ENCODE measurements at regions not wholly inside any gene's neighbourhood (a gene's known extent, or its start where the extent isn't known, plus 50 kb on each side); places are given as distances from the start of the nearest gene placed in this dataset.
"Not testable (repeated sequence)": the region's sequence is repeated elsewhere in the genome, so short reads cannot be mapped to it uniquely, and the experiment has no call there.

DNA sequence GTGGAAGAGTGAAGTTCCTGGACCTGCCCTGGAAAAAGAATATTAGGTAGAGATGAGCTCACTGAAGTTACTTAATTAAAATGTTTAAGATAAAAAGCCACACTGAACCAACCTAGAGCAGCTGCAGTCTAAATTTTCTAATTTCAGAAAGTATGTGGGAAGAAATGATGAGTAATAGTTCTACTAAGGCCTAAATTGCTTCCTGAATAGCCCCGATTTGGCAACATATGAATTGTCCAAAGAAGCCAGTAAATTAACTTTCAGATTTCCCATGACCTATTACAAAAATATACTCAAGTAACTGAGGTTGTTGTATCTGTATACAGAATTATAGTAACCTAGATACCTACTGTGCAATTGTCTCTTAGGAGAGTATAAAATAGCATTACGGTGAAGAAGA is 312.6 kb downstream of the IPMK start:
- no peak for DNase-seq

DNA sequence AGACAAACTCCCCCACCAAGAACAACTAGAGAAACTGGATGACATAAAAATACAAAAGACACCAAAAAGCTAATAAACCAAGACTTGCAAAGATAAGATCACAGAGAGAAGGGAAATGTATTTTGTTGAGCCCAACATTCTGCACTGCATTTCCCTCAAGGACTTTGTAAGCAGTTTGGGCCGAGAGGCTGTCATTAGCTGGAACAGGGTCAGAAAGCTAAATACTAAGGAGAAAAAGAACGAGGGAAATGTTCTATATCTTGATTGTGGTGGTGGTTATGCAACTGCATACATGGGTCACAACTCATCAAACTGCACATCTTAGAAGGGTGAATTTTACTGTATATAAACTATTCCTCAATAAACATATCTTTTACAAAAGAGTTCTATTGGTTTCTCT is 315.0 kb downstream of the IPMK start:
- no peak for DNase-seq

DNA sequence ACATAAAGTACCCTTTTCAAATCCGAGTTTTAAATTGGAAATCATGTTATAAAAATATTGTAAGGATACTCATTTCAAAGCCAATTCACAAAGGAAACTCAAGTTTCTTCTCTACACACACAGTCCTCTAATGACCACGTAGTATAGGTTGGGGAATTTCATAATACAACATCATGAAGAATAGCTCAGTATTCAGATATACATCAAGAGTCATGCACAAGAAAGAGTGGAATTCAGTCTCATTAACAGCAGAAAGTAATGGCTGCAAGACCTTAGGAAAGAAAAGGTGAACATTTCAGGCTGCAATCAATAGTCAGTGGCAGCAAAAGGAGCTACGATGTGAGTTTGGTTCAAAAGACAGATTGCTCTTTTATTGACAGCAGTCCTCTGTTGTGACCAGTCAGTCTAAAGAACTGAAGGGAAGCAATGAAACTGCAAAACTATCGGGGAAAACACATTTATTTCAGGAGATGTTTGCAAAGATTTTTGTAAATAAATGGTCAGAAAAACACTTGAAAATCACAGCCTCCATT is 317.2 kb downstream of the IPMK start:
- DNase-seq = no peak

DNA sequence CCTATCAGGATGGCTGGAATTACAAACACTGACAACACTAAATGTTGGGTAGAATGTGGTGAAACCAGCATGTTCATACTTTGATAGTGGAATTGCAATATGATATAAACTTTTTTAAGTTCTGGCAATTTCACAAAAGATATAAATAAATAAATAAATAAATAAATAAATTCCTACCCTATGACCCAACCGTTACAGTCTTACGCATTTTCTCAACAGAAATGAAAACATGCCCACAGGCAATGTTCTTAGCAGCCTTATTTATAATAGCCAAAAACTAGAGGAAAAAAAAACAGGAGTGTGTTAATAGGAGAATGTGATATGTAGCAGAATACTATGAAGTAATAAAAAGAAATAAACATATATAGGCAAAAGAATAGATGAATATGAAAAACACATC is 318.9 kb downstream of the IPMK start:
- DNase-seq = no peak

DNA sequence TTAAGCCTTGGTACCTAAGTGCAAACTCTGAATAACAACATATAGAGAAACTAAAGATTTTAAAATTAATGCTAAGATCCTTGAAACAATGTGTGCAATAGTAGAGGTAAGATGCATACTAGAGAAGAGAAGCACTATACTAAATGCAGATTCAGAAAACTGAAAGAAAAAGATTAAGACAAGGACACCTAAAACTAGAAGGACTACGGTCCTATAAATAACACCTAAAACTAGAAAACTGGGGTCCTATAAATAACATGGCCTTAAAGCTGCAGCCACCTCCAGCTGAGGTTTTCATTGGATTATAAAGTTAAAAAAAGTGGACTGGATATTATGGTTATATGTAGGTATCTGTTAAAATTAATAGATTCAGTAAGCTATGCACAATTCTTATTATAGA is 320.9 kb downstream of the IPMK start:
- DNase-seq = no peak

DNA sequence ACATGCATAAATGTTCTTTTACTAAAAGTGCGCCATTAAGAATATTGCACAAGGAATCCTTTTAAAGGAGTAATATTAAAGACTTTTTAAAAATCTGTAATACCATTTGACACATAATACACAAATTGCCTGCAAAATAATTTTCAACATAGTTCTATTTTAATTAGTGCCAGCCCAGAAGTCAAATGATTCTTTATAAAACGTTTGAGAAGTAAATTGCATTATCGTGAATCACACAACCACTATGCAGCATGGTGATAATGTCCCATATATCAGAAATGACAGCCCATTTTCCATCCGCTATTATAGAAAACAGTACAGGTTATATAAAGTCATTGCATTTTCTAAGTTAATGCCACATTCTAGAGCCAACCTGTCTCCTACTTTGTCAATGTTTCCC is 324.0 kb downstream of the IPMK start:
- DNase-seq = no peak

DNA sequence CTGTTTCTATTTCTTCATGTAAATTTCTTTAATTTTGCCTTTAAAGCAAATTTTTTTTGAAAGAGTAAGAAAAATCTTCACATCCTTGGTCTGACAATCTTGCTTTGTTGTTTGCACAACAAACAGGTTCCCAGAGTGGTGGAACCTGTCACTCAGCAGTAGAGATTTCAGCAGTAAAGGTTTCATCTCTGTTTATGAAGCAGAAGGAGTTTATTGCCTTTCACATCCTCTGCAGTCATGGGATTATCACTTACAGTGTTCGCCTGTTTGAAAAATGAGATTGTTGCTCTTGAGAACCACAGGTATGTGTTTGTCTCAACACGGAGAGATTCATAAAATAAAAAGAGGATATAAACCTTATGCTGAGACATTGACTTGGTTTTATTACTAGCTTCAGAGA is 342.6 kb downstream of the IPMK start:
- no peak for DNase-seq

DNA sequence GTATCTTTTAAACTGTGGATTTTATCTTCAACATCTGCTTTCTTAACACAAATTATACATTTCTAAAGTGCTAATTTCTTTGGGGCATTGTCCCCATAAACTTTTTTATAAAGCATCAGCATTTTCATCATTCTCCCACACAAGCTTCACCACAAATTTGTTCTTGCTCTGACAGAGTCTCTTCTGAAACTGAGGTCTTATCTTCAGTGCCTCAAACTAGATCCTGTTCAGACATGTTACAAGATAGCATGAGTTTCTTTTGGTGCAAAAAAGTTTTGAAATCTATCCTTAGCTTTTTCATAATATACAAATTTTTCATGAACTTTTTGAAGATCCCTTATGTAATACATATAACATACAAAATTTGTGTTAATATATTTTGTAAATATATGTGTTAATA is 346.6 kb downstream of the IPMK start:
- DNase-seq = no peak

DNA sequence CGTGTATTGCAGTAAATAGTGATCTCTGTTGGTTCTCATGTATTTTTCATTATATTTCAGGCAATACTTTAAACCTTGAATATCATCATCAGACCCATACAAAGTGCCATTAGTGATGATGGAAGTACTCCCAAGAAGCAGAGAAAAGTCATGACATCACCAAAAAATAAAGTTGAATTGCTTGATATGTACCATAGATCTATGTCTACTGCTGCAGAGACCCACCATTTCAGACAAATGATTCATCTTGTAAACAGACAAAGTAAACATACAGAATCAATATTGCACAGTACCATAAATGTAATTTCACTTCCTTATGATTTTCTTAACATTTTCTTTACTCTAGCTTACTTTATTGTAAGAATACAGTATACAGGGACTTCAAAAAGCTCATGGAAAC is 347.8 kb downstream of the IPMK start:
- no peak for DNase-seq

DNA sequence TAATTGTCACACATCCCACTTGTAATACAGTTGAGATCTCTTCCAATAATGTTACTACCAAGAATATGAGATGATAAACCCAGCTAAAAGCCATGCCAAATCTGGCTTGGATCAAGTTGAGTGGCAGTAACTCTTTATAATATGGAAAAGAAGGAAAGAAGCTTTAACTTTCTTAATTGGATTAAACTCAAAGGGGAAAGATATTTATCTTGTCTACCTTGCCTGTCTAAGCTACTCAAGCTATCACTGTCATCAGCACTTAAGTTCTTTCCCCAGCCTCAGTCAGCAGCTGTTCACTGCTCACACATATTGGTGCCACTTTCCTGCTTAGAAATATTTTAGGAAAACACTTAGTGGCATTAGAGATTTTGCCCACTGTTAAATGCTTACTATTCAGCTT is 350.7 kb downstream of the IPMK start:
- DNase-seq = no peak

DNA sequence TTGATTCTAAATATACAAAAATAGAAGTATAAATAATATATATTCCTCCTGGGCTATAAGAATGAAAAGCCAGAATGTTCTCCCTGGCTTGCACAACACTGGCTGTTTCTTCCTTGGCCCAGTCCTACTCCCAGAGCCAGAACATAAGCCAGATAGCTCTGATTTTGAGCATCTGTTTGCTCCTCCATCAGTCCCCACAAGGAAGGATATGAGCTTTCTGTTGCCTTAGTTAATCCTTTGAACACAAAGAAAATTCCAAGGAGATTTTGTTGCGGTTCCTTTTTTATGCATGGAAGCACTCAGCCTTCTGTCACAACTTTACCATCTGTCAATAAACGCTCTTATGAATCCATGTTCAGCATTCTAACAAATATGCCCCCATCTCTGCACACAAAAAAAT is 361.8 kb downstream of the IPMK start:
- no peak for DNase-seq

DNA sequence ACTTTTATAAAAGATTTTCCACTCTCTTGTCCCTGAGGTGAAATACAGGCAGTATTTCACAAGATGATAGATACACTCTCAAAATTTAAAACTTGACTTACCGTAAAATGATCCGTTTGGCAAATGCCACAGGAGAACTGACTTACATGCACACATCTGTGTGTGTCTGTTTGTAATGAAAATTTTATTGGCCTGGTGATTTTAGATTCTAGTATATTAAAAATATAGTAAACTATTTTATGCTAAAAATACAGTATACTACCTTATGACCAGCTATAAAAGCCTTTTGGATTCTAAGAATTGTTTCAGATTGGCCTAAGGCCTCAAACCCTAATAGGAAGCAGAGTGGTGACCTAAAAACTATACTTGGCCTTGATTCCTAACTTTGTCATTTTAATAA is 362.7 kb downstream of the IPMK start:
- no peak for DNase-seq

DNA sequence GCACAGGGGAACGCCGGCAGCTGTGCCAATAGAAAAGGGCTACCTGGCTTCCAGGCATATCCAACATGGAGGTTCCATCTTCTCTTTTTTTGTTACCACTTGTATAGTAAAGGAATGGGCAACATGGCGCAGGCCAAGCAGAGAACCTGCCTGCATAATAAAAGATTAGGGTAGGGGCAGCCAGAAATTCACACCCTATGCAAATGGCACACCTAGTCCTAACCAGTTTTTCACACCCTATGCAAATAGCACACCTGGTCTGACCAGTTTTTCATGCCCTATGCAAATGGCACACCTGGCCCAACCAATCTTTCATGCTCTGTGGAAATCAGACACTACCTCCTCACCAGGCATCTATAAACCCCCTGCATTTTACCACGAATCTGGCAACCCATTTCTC is 369.5 kb downstream of the IPMK start:
- no peak for DNase-seq

DNA sequence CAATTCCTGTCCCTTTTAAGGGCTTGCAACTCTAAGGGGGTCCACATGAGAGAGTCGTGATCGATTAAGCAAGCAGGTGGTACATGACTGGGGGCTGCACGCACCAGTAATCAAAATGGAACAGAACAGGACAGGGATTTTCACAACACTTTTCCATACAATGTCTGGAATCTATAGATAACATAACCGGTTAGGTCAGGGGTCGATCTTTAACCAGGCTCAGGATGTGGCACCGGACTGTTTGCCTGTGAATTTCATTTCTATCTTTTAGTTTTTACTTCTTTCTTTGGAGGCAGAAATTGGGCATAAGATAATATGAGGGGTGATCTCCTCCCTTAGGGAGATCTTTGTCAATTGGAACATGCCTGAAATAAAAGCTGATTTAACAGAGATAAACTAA is 370.1 kb downstream of the IPMK start:
- DNase-seq = no peak

DNA sequence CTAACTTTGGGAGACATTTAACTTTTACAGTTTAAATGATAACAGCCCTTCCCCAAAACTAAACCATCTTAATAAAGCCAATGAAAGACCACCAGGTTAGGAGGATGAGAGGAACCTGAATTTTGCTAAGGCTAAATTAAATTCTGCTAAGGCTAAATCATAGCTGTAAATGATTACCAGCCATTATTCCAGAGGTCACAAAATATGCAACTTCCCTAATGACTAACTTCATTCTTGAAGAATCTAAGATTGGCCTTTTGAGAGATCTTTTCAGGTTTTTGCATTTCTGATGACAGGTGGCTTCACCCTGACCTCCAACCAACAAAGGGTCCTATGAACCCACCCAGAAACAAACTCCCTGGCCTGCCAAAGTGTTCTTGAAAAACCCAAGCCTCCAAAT is 373.3 kb downstream of the IPMK start:
- no peak for DNase-seq

DNA sequence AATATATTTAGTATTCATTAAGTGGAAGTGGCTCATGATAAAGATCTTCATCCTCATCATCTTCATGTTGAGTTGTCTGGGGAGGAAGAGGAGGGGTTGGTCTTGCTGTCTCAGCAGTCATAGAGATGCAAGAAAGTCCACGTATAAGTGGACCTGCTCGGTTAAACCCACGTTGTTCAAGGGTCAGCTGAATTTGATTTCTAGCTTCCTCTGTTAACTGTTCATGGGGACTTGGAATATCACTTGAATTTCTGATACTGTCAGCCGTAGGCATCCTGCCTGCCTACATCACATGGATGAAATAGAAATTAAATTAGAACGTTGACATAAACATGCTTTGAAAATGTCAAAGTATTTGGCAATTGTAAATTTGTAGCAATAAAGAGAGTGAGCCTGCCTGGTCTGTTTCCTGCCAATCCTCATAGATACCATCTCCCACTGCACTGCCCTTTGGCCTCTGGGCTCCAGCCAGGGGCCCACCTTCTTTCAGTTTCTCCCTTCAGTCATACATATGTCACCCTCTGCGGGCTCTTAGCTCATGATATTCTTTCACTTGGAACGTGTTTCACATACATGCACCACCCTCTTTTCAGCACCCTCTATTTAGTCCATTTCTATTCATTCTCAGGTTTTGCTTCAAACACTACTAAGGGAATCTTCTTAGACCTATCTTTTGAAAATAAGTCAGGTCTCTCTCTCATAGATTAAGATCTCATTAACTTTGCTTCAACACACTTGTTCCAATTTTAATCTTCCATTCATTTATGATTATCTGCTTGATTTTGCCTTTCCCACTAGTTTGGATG is 376.3 kb downstream of the IPMK start:
- DNase-seq = no peak

DNA sequence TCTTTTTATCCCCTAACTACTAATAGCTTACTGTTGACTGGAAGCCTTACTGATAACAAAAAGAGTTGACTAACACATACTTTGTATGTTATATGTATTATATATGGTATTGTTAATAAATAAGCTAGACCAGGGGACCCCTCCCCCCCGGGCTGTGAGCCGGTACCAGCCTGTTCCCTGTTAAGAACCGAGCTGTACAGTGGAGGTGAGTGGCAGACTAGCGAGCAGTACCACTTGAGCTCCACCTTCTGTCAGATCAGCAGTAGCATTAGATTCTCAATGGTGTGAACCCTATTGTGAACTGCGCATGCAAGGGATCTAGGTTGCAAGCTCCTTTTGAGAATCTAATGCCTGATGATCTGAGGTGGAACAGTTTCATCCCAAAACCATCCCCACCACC is 377.0 kb downstream of the IPMK start:
- DNase-seq = no peak

DNA sequence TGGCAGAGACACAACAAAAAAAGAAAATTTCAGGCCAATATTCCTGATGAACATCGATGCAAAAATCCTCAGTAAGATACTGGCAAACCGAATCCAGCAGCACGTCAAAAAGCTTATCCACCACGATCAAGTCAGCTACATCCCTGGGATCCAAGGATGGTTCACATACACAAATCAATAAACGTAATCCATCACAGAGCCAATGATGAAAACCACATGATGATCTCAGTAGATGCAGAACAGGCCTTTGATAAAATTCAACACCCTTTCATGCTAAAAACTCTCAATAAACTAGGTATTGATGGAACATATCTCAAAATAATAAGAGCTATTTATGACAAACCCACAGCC is 382.1 kb downstream of the IPMK start:
- not testable (repeated sequence) for DNase-seq

DNA sequence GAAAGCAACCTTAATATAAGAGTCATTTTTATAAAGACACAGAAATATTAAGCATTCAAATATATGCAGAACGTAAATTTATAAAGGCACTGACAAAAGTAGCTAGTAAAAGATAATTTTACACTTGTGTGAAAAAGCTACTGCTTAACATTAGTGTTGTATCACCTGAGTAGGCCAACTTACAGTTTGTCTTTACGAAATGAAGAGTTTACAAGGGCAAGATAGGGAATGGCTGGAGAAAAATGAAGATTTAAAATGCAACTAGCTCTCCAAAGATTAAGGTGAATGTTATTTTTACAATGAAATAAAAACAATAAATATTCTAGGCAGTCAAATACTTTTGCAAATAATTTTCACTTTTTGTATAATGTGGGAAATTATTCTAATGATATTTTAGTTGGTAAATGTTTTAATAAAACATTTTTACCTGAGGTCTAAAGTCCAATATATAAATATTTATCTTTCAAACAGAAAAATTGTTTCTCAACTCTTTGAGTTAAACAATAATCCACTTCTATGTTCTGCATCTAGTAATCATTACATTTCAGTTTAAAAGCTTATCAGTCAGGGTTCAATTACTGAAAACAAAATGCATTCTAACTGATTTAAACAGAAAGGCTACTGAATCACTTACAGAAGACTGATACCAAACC is 382.6 kb downstream of the IPMK start:
- DNase-seq = no peak

DNA sequence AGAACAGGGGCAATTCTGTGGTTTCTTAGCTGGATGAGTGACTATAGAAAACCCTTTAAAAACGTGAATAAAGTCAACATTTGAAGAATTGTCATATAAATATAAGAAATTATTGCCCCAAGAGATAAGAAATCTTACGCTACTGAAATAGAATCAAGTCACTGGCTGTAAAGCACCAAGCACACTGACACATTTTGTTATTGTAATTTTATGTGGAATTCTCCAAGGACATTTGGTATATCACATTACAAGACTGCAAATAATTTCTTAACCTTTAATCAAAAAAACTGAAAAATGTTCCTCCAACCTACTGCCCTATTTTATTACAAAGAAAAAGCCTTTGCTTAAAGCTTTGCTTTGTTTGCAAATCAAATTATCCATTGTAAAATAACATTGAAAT is 383.3 kb downstream of the IPMK start:
- DNase-seq = no peak

DNA sequence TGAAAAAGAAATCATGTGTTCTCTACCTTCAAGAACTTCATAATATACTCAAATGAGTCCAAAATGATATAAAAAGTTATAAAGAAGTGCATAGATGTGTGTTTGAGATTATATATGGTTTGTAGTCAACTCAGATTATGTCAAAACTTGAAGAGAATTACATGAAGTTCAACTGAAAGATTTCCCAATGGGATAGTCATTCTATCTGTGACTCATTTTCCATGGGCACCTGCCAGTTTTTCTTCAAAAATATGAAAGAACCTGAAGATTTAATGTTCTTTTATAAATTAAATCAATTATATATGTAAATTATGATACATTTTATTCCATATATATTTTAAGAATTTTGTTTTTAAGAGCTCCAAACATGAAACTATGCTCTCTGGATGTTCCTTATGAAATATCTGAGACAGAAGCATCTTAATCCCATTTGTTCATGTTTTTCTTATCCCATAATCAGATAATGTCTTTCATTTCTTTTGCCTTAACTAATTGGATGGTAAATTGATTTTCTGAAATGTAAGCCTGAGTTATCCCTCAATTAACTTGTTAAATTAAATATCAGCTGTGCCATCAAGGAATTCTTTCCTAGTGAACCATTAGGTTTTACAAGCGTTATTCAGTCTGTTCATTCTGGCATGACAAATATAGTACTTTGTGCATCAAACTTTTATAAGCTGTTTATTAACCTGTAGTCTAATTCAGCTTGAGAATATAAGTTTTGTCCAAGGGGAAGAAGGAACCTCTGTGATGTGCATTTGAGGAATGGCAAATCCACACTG is 387.1 kb downstream of the IPMK start:
- DNase-seq = no peak

DNA sequence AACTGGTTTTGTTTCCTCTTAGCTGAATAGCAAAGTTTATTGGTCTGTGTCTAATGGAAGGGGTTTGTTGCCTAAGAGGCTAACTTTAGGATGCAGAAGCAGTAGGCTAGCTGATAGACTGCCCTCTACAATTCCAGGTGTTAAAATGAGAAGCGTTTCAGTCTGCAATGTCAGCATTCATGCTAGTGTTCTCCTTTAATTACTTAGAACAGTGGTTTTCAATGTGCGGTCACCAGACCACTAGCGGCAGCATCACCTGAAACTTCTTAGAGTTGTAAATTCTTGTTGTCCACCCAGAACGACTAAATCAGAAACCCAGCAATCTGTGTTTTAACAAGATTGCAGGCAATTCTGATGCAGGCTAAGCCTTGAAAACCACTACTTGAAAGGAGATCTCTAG is 392.9 kb downstream of the IPMK start:
- DNase-seq = no peak

DNA sequence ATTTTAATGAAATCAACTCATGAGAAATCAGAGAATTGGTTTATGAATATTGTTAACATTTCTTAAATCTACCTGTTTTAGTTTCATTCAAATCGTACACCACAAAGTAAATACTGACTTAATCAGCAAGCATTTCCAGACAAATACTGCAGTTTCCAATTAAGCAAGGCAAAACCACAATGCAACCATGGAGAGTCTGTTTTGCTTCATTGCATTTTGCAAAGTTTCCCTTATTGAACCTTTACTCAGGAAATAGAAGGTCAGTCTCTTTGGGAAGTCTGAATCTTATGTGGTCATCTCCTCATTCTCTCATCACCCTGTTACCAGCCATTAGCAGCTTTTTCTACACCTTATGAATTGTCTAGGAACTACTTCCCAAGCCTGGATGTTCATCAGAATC is 400.5 kb downstream of the IPMK start:
- no peak for DNase-seq
